Body of pancreas (tissue), 4 donors: ENCODE measurements at regions not wholly inside any gene's neighbourhood (a gene's known extent, or its start where the extent isn't known, plus 50 kb on each side); places are given as distances from the start of the nearest gene placed in this dataset.
"Not testable (repeated sequence)": the region's sequence is repeated elsewhere in the genome, so short reads cannot be mapped to it uniquely, and the experiment has no call there.

ENCODE experiments used
- ATAC-seq: fragments of 150-250 bp; one replicate; pipeline ENCODE4 v1.9.1; 2016
- DNase-seq, 4 donors: peaks; one replicate each; pipeline ENCODE4 v3.0.0-alpha.2; 2019
- H3K27ac ChIP-seq, 4 donors: fragments of 200-600 bp; sonication (generic); 1 replicate in 3 of 4; 2 replicates in 1 of 4; pipeline versions ENCODE4 v1.5.1 to v1.6.1; 2016 to 2019; ENCODE audit warnings: mild to moderate bottlenecking in 1 of 4, mixed read lengths in 1 of 4, moderate library complexity in 1 of 4
- H3K27me3 ChIP-seq, 2 donors: fragments of 200-600 bp; sonication (generic); one replicate each; pipeline ENCODE4 v1.6.0; 2016; ENCODE audit warnings: mild to moderate bottlenecking in 1 of 2
- H3K36me3 ChIP-seq, 2 donors: fragments of 200-600 bp; sonication (generic); replicated peaks in 1 of 2; 2 replicates each; pipeline ENCODE4 v1.5.1; 2016; ENCODE audit warnings: low read depth in 2 of 2; ENCODE audit not compliant: insufficient read depth in 1 of 2
- H3K4me1 ChIP-seq: fragments of 200-600 bp; sonication (generic); one replicate; pipeline ENCODE4 v1.6.0; 2016
- H3K4me3 ChIP-seq, 2 donors: fragments of 200-600 bp; sonication (generic); 1 replicate in 1 of 2; 2 replicates in 1 of 2; pipeline ENCODE4 v1.5.1; 2016 to 2019
- H3K9me3 ChIP-seq, 3 donors: fragments of 200-600 bp; sonication (generic); 1 replicate in 2 of 3; 2 replicates in 1 of 3; pipeline ENCODE4 v1.5.1; 2016
- POLR2A ChIP-seq, 3 donors: fragments of 450-650 bp; IDR thresholded peaks; one replicate each; pipeline ENCODE4 v1.6.1; 2016; ENCODE audit warnings: antibody characterized with exemption in 3 of 3, mild to moderate bottlenecking in 2 of 3
- WGBS, 2 donors: methylation state at CpG; one replicate each; pipeline ENCODE4 v1.1.5; 2017; 5-methylcytosine and 5-hydroxymethylcytosine counted together
- intact Hi-C: fragments of 100-400 bp; cut with DNase I; formaldehyde crosslinking; loops from one replicate; pipeline ENCODE4 v1.15.1; 2023
- TF ChIP-seq, protein P1 (sequence below), 7 experiments: fragments of 450-650 bp in 4 of 7; fragments of 200-600 bp in 3 of 7; sonication (generic) in 3 of 7; IDR thresholded peaks; one replicate each; pipeline ENCODE4 v1.5.1; 2016 to 2019; ENCODE audit warnings: antibody characterized with exemption in 7 of 7

DNA sequence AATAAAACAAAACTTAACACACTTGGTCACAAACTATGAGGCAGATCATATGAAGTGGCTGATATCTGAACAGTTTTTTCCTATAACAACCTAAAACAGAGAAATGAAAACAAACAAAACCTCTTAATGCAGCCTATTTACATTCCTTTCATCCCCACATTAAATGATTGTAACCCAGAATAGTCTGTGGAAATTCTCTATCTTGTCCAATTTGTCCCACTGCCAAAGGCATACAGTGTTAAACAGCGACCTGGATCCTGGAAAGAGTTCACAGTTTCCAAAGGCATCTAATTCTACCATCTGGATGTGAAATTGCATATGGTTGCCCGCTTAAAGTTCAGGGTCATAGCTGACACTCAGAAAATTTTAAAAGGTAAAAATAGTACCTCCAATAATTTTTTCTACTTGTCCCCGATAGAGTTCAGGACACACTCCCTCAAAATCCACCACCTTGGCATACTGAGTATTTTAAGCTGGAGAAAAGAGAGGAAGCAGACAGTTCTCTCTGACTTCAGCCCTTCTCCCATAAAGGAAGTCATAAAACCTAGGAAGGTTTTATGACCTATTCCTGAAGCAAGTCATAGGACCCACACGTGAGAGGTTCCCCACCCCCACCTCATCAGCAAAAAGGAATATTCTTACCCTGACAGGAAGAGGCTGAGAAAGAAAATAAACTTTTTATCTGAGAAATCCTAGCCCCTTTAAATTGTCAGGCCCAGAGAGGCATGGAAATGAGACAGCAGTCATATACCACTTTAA is 270.2 kb downstream of the PAPSS1 start:
- H3K27me3 ChIP-seq, result no peaks in the 10 kb centered on the region
- H3K27ac ChIP-seq, result no peak overlapping the region
- no peak for DNase-seq
- no peaks in the 10 kb centered on the region for H3K36me3 ChIP-seq
- no peak for ATAC-seq
- no peak for TF ChIP-seq POLR2A (IDR thresholded peaks at IDR 0.05)
- TF ChIP-seq, protein P1, sequence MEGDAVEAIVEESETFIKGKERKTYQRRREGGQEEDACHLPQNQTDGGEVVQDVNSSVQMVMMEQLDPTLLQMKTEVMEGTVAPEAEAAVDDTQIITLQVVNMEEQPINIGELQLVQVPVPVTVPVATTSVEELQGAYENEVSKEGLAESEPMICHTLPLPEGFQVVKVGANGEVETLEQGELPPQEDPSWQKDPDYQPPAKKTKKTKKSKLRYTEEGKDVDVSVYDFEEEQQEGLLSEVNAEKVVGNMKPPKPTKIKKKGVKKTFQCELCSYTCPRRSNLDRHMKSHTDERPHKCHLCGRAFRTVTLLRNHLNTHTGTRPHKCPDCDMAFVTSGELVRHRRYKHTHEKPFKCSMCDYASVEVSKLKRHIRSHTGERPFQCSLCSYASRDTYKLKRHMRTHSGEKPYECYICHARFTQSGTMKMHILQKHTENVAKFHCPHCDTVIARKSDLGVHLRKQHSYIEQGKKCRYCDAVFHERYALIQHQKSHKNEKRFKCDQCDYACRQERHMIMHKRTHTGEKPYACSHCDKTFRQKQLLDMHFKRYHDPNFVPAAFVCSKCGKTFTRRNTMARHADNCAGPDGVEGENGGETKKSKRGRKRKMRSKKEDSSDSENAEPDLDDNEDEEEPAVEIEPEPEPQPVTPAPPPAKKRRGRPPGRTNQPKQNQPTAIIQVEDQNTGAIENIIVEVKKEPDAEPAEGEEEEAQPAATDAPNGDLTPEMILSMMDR (IDR thresholded peaks at IDR 0.05), result no peak
- H3K4me1 ChIP-seq, result peaks cover 3% of the 10 kb centered on the region
- no peaks in the 10 kb centered on the region for H3K9me3 ChIP-seq
- no peak overlapping the region for H3K4me3 ChIP-seq
- WGBS, 2 donors, result 34 to 36% methylated on average over 4 of the region's 4 CpGs
- intact Hi-C loops, result no loop called here

DNA sequence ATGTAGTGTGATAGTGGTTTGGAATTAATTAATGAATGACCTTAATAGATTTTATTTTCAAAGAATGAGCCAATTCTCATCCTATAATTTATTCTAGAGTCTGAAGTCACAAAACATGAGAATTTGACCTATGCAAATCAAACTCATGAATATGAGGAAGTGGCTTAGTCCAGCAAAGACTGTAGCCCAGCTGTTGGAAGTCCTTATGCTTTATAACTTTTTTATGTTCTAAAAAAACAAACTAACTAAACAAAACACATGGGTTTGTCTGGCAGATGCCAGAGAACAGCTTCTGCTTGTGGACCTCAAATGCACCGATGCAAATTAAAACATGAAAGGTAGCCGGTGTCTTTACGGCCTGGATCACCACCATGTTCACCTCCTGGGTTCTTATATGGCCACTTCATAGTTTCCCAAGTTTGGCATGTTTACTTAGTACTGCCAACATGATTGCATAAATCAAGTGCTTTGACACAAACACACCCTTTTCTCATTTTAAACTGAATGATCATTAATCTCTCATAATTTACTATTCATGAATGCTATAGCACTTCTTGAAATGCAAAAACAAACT is 277.4 kb downstream of the PAPSS1 start:
- Histone ChIP-seq H3K4me3 (no peak overlapping the region), H3K27me3 (no peaks in the 10 kb centered on the region), H3K36me3 (no peaks in the 10 kb centered on the region), H3K9me3 (no peaks in the 10 kb centered on the region), H3K4me1 (no peaks in the 10 kb centered on the region), H3K27ac (no peak overlapping the region)
- TF ChIP-seq POLR2A (IDR thresholded peaks at IDR 0.05), result no peak
- TF ChIP-seq, protein P1 (IDR thresholded peaks at IDR 0.05), result no peak
- ATAC-seq (no peak), DNase-seq (no peak)
- 82 to 85% methylated on average over 3 of the region's 3 CpGs for WGBS, 2 donors
- intact Hi-C loops, result no loop called here

DNA sequence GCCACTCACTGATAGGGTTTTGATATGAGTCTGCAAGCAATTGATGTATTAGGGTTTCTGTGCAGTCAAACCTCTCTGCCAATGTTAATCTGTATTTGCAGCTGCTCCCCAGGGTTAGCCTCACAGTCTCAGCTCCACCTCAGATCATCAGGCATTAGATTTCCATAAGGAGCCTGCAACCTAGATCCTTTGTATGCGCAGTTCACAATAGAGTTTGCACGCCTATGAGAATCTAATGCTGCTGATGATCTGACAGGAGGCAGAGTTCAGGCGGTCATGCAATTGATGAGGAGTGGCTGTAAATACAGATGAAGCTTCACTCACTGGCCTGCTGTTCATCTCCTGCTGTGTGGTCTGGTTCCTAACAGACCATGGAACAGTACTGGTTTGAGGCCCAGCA is 280.6 kb downstream of the PAPSS1 start:
- Histone ChIP-seq H3K27ac (no peak overlapping the region), H3K36me3 (no peaks in the 10 kb centered on the region), H3K9me3 (no peaks in the 10 kb centered on the region), H3K4me1 (no peaks in the 10 kb centered on the region), H3K27me3 (no peaks in the 10 kb centered on the region), H3K4me3 (no peak overlapping the region)
- intact Hi-C loops, result no loop called here
- TF ChIP-seq, protein P1 (IDR thresholded peaks at IDR 0.05), result no peak
- TF ChIP-seq POLR2A (IDR thresholded peaks at IDR 0.05), result no peak
- ATAC-seq (no peak), DNase-seq (no peak)
- WGBS, 2 donors, result 89 to 93% methylated on average over 2 to 3 of the region's 3 CpGs

DNA sequence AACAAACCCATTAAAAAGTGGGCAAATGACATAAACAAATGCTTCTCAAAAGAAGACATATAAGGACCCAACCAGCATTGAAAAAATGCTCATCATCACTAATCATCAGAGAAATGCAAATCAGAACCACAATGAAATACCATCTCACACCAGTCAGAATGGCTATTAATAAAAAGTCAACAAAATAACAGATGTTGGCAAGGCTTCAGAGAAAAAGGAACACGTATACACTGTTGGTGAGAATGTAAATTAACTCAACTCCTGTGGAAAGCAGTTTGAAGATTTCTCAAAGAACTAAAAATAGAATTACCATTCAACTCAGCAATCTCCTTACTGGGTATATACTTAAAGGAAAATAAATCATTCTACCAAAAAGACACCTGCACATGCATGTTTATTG is 283.6 kb downstream of the PAPSS1 start:
- H3K4me3 ChIP-seq, intact Hi-C loops, H3K4me1 ChIP-seq, H3K9me3 ChIP-seq, H3K36me3 ChIP-seq, ATAC-seq, H3K27me3 ChIP-seq, DNase-seq, H3K27ac ChIP-seq: not testable (repeated sequence)
- WGBS, 2 donors, result 11 to 16% methylated on average over 1 of the region's 1 CpG

DNA sequence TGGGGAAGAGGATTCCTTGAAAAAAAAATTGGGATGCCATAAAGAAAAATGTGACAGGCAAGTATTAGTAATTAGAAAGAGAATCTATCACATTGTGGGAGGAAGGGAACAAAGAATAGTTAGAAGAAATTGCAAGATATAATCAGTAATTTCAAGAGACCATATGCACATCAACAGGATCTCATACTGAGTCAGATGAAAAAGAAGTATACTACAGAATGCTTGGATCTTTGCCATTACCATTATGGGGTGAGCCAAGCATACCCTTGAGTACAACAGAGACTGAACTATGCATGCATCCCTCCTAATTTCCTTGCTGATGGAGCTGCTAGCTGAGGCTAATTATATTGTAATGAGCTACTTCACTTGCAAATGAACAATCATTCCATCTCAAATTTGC is 287.6 kb downstream of the PAPSS1 start:
- no peaks in the 10 kb centered on the region for H3K27me3 ChIP-seq
- no peaks in the 10 kb centered on the region for H3K36me3 ChIP-seq
- H3K4me3 ChIP-seq, result no peak overlapping the region
- no peaks in the 10 kb centered on the region for H3K9me3 ChIP-seq
- TF ChIP-seq POLR2A (IDR thresholded peaks at IDR 0.05), result no peak
- TF ChIP-seq, protein P1 (IDR thresholded peaks at IDR 0.05), result no peak
- H3K4me1 ChIP-seq, result no peaks in the 10 kb centered on the region
- DNase-seq (no peak), ATAC-seq (no peak)
- H3K27ac ChIP-seq, result no peak overlapping the region
- intact Hi-C loops, result no loop called here
